ENCODE measurements at regions not wholly inside any gene's neighbourhood (a gene's known extent, or its start where the extent isn't known, plus 50 kb on each side); places are given as distances from the start of the nearest gene placed in this dataset.
"Not testable (repeated sequence)": the region's sequence is repeated elsewhere in the genome, so short reads cannot be mapped to it uniquely, and the experiment has no call there.

DNA sequence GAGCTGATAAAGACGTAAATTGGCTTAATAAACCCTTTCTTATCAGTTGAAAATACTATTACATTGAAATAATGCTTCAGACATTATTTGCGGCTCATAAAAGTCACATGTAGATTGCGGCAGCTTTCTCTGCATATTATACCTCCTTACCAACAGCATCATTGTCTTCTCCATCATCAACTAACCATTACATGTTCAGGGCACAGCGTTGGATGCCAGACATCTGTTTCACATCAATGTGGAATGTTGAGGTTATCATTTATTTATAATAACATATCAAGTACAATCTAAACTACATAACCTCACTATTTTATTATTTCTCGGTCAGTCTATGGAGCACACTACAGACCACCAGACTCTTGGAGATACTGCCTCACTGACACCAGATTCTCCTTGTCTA is 573.8 kb upstream of the FAT3 start:
- no peak for DNase-seq (ENCODE audit: low spot score)

- no peak for DNase-seq (ENCODE audit: low spot score)
Observed at GRCh38 chr11:91641153-91641552, 583.5 kb upstream of the FAT3 start.

DNA sequence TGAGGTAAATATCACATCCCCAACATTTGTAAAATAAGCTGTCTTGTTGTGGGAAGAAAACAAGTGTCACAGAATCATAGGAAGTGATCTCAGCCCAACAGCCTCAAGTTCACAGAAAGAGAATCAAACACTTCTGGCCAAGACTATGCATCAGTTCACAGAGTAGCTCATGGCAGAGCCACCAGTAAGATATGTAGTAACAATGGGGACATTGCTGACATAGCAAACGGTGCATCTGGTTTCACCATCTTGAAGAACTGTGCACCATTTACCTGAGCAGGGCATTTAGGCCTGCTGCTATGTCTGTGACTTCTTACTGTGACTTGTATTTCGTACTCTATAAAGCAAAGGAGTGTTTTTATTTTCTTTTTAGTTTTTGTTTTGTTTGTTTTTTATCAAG is 585.3 kb upstream of the FAT3 start:
- DNase-seq (ENCODE audit: low spot score), result no peak

DNA sequence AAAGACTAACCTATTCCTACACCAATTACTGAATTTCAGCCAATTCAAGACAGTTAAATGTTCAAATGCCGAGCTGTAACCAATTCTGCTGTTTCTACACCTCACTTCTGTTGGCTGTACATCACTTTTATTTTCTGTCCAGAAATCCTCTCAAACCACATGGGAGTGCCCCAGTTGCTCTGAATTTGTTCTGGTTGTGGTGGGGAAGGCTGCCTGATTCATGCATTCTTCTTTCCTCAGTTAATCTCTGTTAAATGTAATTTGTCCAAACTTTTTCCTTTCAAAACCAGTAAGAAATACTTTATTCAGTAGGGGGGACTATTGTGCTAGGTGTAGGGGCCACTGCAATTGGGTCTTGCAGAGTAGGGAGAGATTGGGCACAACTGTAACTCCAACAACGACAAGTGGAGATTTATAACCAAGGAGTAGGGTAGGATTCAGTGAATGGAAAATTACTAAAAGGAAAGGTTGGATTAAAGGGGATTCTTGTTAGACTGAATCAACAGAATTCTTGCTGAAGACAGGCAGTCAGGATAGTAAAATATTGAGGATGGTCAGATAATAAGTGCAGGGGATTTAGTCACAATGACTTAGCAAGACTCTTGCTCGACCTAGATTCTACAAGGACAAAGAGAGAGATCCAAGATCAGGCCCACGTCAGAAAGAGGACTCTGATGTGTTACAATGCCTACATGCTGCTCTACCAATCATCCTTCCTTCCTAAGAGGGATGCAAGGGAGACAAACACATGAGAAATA is 593.5 kb upstream of the FAT3 start:
- DNase-seq (ENCODE audit: low spot score), result no peak

- no peak for DNase-seq (ENCODE audit: low spot score)
Observed at GRCh38 chr11:91625495-91625894, 599.1 kb upstream of the FAT3 start.

GRCh38 chr11:91624021-91624420 is 600.6 kb upstream of the FAT3 start:
- DNase-seq (ENCODE audit: low spot score), result no peak

GRCh38 chr11:91608677-91609076 is 615.9 kb upstream of the FAT3 start:
- no peak for DNase-seq (ENCODE audit: low spot score)

DNA sequence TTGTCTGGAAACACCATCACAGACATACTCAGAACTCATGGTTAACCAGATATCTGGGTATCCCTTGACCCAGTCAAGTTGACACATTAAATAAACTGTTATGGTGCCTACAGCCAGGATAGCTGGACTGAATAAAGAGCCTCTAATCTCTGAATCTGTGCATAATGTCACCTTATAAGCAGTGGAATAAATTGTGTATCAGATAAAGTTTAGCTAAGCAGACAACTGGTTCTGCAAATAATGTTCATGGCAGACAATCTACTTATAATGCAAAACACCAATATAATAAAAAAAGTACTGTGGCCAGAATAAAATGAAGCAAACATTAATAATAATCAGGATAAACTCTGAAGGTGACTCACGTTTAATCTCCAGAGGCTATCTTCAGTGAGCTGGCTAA is 628.5 kb upstream of the FAT3 start:
- no peak for DNase-seq (ENCODE audit: low spot score)

DNA sequence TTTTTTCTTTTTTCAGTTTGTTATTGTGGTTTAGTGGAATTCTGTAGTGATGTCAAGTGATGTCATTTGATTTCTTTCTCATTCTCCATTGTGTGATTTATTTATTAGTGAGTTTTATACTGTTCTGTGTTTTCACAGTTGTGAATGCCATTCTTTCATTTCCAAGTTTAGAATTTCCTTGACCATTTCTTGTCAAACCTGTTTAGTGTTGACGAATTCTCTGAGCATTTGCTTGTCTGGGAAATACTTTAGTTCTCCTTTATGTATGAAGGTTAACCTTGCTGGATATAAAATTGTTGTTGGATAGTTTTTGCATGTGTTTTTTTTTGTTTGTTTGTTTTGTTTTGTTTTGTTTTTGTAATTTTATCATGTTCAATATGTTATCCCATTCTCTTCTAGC is 633.6 kb upstream of the FAT3 start:
- no peak for DNase-seq (ENCODE audit: low spot score)

DNA sequence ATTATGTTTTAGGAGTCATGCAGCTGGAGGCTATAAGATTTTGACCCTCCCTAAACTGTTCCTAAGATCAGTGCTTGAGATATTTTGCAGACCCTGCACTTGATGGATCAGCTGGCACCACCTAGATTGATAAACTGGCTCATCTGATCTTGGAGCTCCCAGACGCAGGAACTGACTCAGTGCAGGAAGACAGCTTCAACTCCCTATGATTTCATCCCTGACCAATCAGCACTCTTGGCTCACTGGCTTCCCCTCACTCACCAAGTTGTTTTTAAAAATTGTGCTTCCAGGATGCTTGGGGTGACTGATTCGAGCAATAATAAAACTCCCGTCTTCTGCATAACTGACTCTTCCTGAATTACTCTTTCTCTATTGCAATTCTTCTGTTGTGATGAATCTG is 637.5 kb upstream of the FAT3 start:
- DNase-seq (ENCODE audit: low spot score), result no peak

DNA sequence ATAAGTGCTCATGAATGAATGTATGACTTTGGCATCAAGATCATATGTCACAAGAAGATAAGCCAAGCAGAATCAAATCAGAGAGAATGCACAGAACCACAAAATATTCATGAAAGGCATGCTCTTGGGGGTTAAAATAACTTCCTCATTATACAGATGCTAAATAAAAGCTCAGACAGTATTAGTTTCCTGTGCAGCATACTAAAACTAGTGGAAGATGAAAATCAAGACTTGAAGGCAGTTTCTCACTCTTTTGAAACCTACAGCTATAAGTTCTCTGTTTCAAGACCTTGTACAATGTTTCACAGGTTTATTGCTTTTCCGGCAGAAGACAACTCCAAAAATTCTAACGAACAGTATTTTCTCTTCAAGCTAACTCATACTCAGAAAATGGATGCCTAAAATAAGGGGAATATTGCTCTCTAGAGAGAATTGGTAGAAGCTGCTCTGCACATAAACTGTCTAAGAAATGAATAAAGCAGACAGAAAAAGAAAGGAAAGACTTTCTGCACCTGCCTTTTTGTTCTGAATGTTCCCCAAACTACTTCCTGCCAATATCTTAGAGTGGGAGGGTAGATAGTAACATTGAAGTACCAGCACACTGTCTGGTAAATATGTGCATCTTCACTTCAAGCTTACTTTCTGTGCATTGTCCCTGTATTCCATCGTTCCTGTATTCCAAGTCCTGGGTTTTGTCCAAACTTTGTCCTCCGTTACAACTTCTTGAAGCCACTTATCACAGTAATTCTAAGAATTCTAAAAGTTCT is 639.4 kb upstream of the FAT3 start:
- DNase-seq (ENCODE audit: low spot score), result no peak

GRCh38 chr11:91563176-91563575 is 661.4 kb upstream of the FAT3 start:
- DNase-seq (ENCODE audit: low spot score), result no peak

DNA sequence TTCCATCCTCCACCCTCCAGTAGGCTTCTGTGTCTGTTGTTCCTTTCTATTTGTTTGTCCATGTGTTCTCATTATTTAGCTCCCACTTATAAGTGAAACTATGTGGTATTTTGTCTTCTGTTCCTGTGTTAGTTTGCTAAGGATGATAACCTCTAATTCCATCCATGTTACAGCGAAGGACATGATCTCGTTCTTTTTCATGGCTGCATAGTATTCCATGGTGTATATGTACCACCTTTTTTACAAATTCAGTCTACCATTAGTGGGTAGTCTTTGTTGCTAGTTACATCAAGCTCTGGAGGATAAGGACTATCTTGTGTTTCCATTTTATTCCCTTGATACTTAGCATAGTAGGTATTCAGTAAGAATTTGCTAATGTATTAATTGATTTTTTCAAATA is 664.2 kb upstream of the FAT3 start:
- no peak for DNase-seq (ENCODE audit: low spot score)

GRCh38 chr11:91538065-91538464 is 686.6 kb upstream of the FAT3 start:
- no peak for DNase-seq (ENCODE audit: low spot score)

DNA sequence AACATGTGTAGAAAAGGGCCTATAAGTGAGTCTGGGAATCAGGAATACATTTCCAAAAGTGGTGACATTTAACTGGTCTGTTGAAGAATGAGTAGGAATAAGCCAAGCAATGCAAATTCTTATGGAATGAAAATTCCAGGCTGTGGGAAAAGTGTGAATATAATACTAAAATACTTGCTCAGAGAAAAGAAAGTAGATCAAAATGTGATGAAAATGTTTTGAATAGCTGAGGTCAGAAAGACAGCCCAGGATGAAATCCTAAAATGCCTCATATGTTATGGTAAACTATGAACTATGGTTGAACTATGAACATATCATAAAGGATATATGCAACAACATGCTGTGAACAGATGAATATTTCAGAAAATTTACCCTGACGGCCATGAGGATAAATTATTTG is 688.3 kb upstream of the FAT3 start:
- no peak for DNase-seq (ENCODE audit: low spot score)

DNA sequence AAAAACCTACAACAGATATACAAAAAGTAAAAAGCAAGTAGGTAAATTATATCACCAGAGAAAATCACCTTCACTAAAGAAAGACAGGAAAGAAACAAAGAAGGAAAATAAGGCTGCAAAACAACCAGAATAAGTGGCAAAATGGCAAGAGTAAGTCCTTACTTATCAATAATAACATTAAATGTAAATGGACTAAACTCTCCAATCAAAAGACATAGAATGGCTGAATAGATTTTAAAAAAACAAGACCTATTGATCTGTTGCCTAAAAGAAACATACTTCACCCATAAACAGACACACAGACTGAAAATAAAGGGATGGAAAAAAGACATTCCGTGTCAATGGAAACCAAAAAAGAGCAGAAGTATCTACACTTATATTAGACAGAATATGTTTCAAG is 695.7 kb upstream of the FAT3 start:
- DNase-seq (ENCODE audit: low spot score), result no peak

DNA sequence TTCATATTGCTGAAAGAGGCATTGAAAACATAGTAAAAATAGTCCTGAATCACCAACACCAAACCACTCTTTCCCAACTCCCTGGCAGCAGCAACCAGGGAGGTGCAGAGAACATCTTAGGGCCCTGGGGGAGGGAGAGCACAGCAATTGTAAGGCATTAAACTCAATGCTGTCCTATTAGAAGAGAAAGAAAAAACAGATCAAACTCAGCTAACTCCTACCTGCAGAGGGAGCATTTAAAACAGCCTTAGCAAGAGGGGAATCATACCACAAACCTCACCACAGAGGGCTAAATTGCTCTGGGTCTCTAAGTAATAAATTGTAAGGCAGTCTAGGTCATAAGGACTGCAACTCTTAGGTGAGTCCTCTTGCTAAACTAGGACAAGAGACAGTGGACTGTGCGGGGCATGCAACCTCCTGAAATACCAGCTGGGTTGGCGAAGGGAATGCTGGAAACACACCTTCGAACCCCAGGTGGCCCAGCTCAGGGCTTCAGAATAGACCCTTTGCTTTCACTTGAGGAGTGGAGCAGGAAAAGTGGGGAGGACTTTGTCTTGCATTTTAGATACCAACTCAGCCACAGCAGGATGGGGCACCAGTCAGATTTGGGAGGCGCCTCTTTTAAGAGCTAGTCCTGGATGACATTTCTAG is 697.1 kb upstream of the FAT3 start:
- no peak for DNase-seq (ENCODE audit: low spot score)

DNA sequence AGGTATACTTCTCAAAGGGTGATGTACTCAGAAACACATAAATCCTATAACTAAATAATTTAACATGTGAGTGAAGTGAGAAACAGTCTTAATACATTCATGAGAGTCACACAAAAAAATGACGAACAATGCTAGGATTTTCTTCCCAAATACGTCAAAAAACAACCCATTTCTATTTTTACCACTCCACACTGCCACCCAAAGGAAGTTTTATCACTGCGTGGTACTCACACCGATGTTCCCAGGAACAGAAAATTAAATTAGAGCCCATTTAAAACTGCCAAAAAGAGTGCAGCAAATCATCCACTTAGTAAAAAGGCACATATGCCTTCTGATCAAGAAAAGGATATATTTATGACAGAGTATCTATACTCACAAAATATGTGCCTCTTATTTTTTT is 710.9 kb upstream of the FAT3 start:
- DNase-seq (ENCODE audit: low spot score), result no peak

DNA sequence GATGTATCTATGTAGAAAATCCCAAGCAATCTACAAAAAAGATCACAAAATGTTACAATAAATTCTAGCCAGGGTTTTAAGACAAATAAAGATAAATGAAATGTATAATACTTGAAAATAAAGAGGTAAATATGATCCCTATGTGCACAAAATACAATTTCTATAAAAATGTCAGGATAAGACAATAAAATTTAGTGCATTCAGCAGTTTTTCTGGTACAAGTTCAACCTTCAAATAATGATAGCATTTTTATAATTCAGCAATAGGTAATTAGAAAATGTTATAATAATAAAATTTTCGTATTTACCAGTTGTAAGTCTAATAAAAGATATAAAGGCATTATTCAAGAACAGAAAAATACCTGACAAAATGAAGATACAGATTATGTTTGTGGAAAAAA is 726.8 kb upstream of the FAT3 start:
- DNase-seq (ENCODE audit: low spot score), result no peak

DNA sequence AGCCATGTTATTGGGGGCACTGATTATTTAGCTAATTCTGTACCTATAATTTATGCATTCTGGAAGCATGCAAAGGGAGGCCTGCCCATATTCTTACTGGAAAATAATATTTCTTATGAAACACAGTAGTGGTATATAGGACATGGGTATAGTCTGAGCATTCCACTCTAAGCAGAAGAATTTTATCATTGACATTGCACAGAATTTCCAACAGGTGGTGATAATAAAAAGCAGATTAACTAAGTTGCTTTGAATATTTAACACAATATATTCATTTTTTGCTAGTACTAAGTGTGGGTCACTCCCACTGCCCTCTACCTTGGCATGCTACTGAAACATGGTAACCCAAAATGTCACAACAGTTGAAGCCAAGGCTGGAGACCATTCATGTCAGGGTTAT is 728.8 kb upstream of the FAT3 start:
- no peak for DNase-seq (ENCODE audit: low spot score)

DNA sequence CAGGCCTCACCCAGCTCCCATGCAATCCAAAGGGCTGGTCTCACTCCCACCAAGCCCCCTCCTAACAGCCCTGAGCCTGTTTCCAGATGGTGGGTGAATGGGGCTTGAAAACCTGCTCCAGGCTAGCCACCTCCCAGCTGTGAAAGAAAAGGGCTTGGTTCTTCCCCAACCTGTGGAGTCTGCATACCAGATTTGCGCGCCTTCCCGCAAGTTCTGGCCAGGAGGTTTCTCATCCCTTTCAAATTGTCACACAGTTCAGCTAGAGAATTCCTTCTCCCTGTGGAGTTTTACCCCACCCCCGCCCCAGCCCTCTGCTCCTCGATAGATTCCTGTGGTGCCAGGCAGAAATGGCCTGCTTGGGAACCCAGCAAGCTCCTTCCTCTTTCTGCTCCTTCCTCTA is 734.6 kb upstream of the FAT3 start:
- DNase-seq (ENCODE audit: low spot score), result no peak

- DNase-seq (ENCODE audit: low spot score), result not testable (repeated sequence)
Observed at GRCh38 chr11:91483956-91484355, 740.7 kb upstream of the FAT3 start.

DNA sequence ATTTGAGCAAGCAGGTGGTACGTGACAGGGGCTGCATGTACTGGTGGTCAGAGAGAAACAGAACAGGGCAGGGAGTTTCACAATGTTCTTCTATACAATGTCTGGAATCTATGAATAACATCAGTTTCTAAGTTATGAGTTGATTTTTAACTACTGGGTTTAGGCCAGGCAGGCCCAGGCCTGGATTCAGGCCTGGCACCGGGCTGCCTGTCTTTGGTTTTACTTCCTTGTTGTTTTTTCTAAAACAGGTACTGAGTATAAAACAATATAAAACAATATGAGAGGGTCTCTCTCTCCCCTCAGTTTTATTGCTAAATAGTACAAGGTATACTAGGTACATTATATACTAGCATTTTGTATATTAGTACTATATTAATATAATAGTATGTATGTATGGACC is 742.7 kb upstream of the FAT3 start:
- not testable (repeated sequence) for DNase-seq (ENCODE audit: low spot score)
